ENCODE measurements at regions not wholly inside any gene's neighbourhood (a gene's known extent, or its start where the extent isn't known, plus 50 kb on each side); places are given as distances from the start of the nearest gene placed in this dataset.

DNA sequence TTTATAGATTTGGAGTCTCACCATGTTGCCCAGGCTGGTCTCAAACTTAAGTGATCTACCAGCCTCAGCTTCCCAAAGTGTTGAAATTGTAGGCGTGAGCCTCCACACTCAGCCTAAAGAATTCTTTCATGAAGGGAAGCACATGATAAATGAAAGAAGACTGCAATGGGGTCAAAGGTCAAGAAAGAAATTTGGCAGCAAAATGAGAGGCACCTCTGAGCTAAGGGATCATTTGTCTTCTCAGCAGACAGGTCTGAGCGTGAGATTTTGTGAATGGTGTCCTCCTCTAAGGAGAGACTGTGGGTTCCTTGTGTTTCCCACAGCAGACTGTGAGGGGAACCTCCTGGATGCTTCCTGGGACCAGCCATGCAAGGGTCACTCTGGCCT lies 57.5 kb upstream of the EGFL6 start:
- DNase-seq (ENCODE audit: low read depth, low spot score) (no peak), ATAC-seq (no peak)
- Histone ChIP-seq H3K27ac (ENCODE audit: low read depth, low read length) (no peak overlapping the region), H3K79me2 (ENCODE audit: insufficient read depth, low read length) (no peaks in the 10 kb centered on the region), H3K36me3 (ENCODE audit: control insufficient read depth in 1 of 2, insufficient read depth in 2 of 2, low read length in 2 of 2) (no peaks in the 10 kb centered on the region), H3K4me1 (ENCODE audit: control insufficient read depth in 1 of 2, insufficient read depth in 2 of 2, low read length in 2 of 2) (no peaks in the 10 kb centered on the region), H2AFZ (ENCODE audit: low read depth, low read length, poor library complexity, severe bottlenecking) (no peak overlapping the region), H3K4me2 (ENCODE audit: low read length) (no peak overlapping the region), H3K4me3 (replicated peaks in 1 of 2; ENCODE audit: low read depth in 1 of 2, low read length in 2 of 2) (no peak overlapping the region), H3K27me3 (ENCODE audit: insufficient read depth, low read length) (no peaks in the 10 kb centered on the region), H3K9ac (ENCODE audit: low read length) (no peak overlapping the region), H3K9me2 (ENCODE audit: insufficient read depth) (no peaks in the 10 kb centered on the region), H4K20me1 (ENCODE audit: insufficient read depth) (no peaks in the 10 kb centered on the region), H3K9me3 (ENCODE audit: control insufficient read depth in 1 of 2, insufficient read depth in 1 of 2, low read depth in 1 of 2, low read length in 2 of 2) (no peaks in the 10 kb centered on the region)
- CTCF ChIA-PET = interaction anchor here (2.9 kb wide), 1 partner anchor 134 kb away, joined by 6 read pairs; no protein-coding TSS in a partner anchor
- intact Hi-C loops (cut with micrococcal nuclease) = no loop called here
- TF ChIP-seq, protein P1, sequence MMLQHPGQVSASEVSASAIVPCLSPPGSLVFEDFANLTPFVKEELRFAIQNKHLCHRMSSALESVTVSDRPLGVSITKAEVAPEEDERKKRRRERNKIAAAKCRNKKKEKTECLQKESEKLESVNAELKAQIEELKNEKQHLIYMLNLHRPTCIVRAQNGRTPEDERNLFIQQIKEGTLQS (IDR thresholded peaks at IDR 0.05) = no peak
- BruUV-seq (replicated peaks) = no TSS peak
- POLR2A ChIA-PET = interaction anchor here (1.4 kb wide), 1 partner anchor 518 kb away, joined by 3 read pairs; the partner anchor contains the start of gene GEMIN8
- RAD21 ChIA-PET (ENCODE audit: low non-redundant PET in 1 of 2, low total read pairs in 2 of 2, uncharacterized antibody in 2 of 2, unreplicated experiment in 2 of 2) = no interaction called here

DNA sequence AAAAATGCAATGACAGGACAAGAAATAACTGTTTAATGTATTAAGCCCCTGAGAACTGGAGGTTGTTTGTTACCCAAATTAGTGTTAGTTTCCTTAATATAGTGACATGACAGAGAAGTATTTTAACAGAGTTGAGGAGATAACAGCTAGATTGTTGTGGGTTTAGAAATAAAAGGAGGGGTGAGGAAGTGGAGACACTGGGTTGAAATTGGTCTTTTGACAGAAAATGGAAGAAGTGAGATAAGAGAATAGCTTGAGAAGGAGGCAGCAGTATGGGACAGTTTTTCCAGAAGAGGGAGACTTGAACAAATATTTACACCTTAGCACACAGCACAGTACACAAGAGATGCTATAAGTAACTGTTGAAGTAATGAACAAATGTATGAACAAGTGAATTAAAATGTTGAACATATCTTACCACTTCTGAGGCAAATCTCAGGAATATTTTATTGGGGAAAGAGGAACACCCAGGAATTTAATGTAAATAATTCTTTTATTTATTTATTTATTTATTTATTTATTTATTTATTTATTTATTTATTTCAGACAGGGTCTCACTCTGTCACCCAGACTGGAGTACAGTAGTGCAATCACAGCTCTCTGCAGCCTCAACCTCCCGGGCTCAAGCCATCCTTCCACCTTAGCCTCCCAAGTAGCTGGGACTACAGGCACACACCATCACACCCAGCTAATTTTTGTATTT lies 58.0 kb upstream of the EGFL6 start:
- Histone ChIP-seq H3K4me3 (replicated peaks in 1 of 2; ENCODE audit: low read depth in 1 of 2, low read length in 2 of 2) (no peak overlapping the region), H3K4me2 (ENCODE audit: low read length) (no peak overlapping the region), H3K27me3 (ENCODE audit: insufficient read depth, low read length) (no peaks in the 10 kb centered on the region), H3K9me3 (ENCODE audit: control insufficient read depth in 1 of 2, insufficient read depth in 1 of 2, low read depth in 1 of 2, low read length in 2 of 2) (no peaks in the 10 kb centered on the region), H3K27ac (ENCODE audit: low read depth, low read length) (no peak overlapping the region), H3K9ac (ENCODE audit: low read length) (no peak overlapping the region), H3K36me3 (ENCODE audit: control insufficient read depth in 1 of 2, insufficient read depth in 2 of 2, low read length in 2 of 2) (no peaks in the 10 kb centered on the region), H3K79me2 (ENCODE audit: insufficient read depth, low read length) (no peaks in the 10 kb centered on the region), H3K9me2 (ENCODE audit: insufficient read depth) (no peaks in the 10 kb centered on the region), H2AFZ (ENCODE audit: low read depth, low read length, poor library complexity, severe bottlenecking) (no peak overlapping the region), H4K20me1 (ENCODE audit: insufficient read depth) (no peaks in the 10 kb centered on the region), H3K4me1 (ENCODE audit: control insufficient read depth in 1 of 2, insufficient read depth in 2 of 2, low read length in 2 of 2) (no peaks in the 10 kb centered on the region)
- no peak for TF ChIP-seq CEBPB (IDR thresholded peaks at IDR 0.05; ENCODE audit: low read depth)
- TF ChIP-seq, protein P2, sequence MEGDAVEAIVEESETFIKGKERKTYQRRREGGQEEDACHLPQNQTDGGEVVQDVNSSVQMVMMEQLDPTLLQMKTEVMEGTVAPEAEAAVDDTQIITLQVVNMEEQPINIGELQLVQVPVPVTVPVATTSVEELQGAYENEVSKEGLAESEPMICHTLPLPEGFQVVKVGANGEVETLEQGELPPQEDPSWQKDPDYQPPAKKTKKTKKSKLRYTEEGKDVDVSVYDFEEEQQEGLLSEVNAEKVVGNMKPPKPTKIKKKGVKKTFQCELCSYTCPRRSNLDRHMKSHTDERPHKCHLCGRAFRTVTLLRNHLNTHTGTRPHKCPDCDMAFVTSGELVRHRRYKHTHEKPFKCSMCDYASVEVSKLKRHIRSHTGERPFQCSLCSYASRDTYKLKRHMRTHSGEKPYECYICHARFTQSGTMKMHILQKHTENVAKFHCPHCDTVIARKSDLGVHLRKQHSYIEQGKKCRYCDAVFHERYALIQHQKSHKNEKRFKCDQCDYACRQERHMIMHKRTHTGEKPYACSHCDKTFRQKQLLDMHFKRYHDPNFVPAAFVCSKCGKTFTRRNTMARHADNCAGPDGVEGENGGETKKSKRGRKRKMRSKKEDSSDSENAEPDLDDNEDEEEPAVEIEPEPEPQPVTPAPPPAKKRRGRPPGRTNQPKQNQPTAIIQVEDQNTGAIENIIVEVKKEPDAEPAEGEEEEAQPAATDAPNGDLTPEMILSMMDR (IDR thresholded peaks at IDR 0.05 in 2 of 3, conservative IDR thresholded peaks at IDR 0.05 in 1 of 3; ENCODE audit: borderline replicate concordance in 1 of 3, insufficient read depth in 1 of 3, low read depth in 2 of 3, low read length in 2 of 3) = no peak
- no peak for TF ChIP-seq EGR1 (IDR thresholded peaks at IDR 0.05; ENCODE audit: low read depth)
- TF ChIP-seq, protein P3, sequence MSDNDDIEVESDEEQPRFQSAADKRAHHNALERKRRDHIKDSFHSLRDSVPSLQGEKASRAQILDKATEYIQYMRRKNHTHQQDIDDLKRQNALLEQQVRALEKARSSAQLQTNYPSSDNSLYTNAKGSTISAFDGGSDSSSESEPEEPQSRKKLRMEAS (IDR thresholded peaks at IDR 0.05) = no peak
- TF ChIP-seq CBX3 (IDR thresholded peaks at IDR 0.05; ENCODE audit: low read depth) = no peak
- TF ChIP-seq JUND (IDR thresholded peaks at IDR 0.05) = no peak
- TF ChIP-seq, protein P4, sequence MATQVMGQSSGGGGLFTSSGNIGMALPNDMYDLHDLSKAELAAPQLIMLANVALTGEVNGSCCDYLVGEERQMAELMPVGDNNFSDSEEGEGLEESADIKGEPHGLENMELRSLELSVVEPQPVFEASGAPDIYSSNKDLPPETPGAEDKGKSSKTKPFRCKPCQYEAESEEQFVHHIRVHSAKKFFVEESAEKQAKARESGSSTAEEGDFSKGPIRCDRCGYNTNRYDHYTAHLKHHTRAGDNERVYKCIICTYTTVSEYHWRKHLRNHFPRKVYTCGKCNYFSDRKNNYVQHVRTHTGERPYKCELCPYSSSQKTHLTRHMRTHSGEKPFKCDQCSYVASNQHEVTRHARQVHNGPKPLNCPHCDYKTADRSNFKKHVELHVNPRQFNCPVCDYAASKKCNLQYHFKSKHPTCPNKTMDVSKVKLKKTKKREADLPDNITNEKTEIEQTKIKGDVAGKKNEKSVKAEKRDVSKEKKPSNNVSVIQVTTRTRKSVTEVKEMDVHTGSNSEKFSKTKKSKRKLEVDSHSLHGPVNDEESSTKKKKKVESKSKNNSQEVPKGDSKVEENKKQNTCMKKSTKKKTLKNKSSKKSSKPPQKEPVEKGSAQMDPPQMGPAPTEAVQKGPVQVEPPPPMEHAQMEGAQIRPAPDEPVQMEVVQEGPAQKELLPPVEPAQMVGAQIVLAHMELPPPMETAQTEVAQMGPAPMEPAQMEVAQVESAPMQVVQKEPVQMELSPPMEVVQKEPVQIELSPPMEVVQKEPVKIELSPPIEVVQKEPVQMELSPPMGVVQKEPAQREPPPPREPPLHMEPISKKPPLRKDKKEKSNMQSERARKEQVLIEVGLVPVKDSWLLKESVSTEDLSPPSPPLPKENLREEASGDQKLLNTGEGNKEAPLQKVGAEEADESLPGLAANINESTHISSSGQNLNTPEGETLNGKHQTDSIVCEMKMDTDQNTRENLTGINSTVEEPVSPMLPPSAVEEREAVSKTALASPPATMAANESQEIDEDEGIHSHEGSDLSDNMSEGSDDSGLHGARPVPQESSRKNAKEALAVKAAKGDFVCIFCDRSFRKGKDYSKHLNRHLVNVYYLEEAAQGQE (IDR thresholded peaks at IDR 0.05; ENCODE audit: low read depth) = no peak
- no peak for TF ChIP-seq TCF7L2 (IDR thresholded peaks at IDR 0.05; ENCODE audit: borderline replicate concordance, extremely low read depth, insufficient read depth, insufficient read length)
- no peak for TF ChIP-seq ZFX (IDR thresholded peaks at IDR 0.05)
- no peak for TF ChIP-seq POLR2AphosphoS5 (IDR thresholded peaks at IDR 0.05; ENCODE audit: low read depth, low read length)
- no peak for TF ChIP-seq EZH2phosphoT487 (IDR thresholded peaks at IDR 0.05; ENCODE audit: borderline replicate concordance)
- TF ChIP-seq RAD21 (IDR thresholded peaks at IDR 0.05; ENCODE audit: low read depth) = no peak
- ATAC-seq (no peak), DNase-seq (ENCODE audit: low read depth, low spot score) (no peak)
- RAD21 ChIA-PET (ENCODE audit: low non-redundant PET in 1 of 2, low total read pairs in 2 of 2, uncharacterized antibody in 2 of 2, unreplicated experiment in 2 of 2) = interaction anchor here (0.7 kb wide), 2 partner anchors 28 to 135 kb away, joined by 3 to 4 read pairs; no protein-coding TSS in a partner anchor
- CTCF ChIA-PET = interaction anchor here (2.9 kb wide), 1 partner anchor 134 kb away, joined by 6 read pairs; no protein-coding TSS in a partner anchor
- intact Hi-C loops (cut with micrococcal nuclease) = no loop called here
- POLR2A ChIA-PET = interaction anchor here (1.4 kb wide), 1 partner anchor 518 kb away, joined by 3 read pairs; the partner anchor contains the start of gene GEMIN8
- BruUV-seq (replicated peaks) = no TSS peak
